ENCODE measurements at regions not wholly inside any gene's neighbourhood (a gene's known extent, or its start where the extent isn't known, plus 50 kb on each side); places are given as distances from the start of the nearest gene placed in this dataset.
A peak's percentile ranks its signal among the peaks of the same experiment; 100 is the strongest.

GRCh38 chr16:54510685-54511221 is 224.2 kb upstream of the IRX3 start:
- no peak for DNase-seq

GRCh38 chr16:54509456-54509855 is 222.9 kb upstream of the IRX3 start:
- no peak for DNase-seq

- no peak for DNase-seq
Measured at GRCh38 chr16:54508351-54508750, 221.8 kb upstream of the IRX3 start.

- DNase-seq = peak; percentile 19
Measured at GRCh38 chr16:54506741-54507500, 220.3 kb upstream of the IRX3 start.

GRCh38 chr16:54506214-54506580 is 219.6 kb upstream of the IRX3 start:
- no peak for DNase-seq

- DNase-seq = peak; percentile 49
Measured at GRCh38 chr16:54505549-54506213, 219.1 kb upstream of the IRX3 start.

GRCh38 chr16:54504372-54504771 is 217.8 kb upstream of the IRX3 start:
- DNase-seq = no peak

GRCh38 chr16:54503856-54504219 is 217.3 kb upstream of the IRX3 start:
- no peak for DNase-seq

- DNase-seq = peak; percentile 33
Measured at GRCh38 chr16:54503011-54503855, 216.6 kb upstream of the IRX3 start.

GRCh38 chr16:54501797-54502196 is 215.2 kb upstream of the IRX3 start:
- no peak for DNase-seq

- peak; percentile 54 for DNase-seq
Measured at GRCh38 chr16:54493594-54493993, 207.0 kb upstream of the IRX3 start.

GRCh38 chr16:54493061-54493460 is 206.5 kb upstream of the IRX3 start:
- DNase-seq = peak; percentile 82

GRCh38 chr16:54490112-54490488 is 203.5 kb upstream of the IRX3 start:
- DNase-seq = no peak

GRCh38 chr16:54489225-54490111 is 202.9 kb upstream of the IRX3 start:
- DNase-seq = no peak

GRCh38 chr16:54488729-54489128 is 202.1 kb upstream of the IRX3 start:
- peak; percentile 12 for DNase-seq

GRCh38 chr16:54487933-54488332 is 201.3 kb upstream of the IRX3 start:
- no peak for DNase-seq

GRCh38 chr16:54484700-54485099 is 198.1 kb upstream of the IRX3 start:
- DNase-seq = no peak

- no peak for DNase-seq
Measured at GRCh38 chr16:54482892-54483574, 196.4 kb upstream of the IRX3 start.

GRCh38 chr16:54480429-54480828 is 193.8 kb upstream of the IRX3 start:
- no peak for DNase-seq

- no peak for DNase-seq
Measured at GRCh38 chr16:54479546-54479945, 193.0 kb upstream of the IRX3 start.

GRCh38 chr16:54477714-54478113 is 191.1 kb upstream of the IRX3 start:
- DNase-seq = no peak
